ENCODE measurements at regions not wholly inside any gene's neighbourhood (a gene's known extent, or its start where the extent isn't known, plus 50 kb on each side); places are given as distances from the start of the nearest gene placed in this dataset.

- TF ChIP-seq CTCF (IDR thresholded peaks at IDR 0.05; ENCODE audit: insufficient read depth, low read length) (no peak), SPI1 (IDR thresholded peaks at IDR 0.05; ENCODE audit: borderline replicate concordance, low read depth) (no peak), POLR2AphosphoS5 (IDR thresholded peaks at IDR 0.05; ENCODE audit: low read depth) (no peak), REST (IDR thresholded peaks at IDR 0.05; ENCODE audit: insufficient replicate concordance, low read depth) (no peak), GABPA (IDR thresholded peaks at IDR 0.05; ENCODE audit: low read depth) (no peak)
- DNase-seq (ENCODE audit: low read depth in 1 of 2, low spot score in 1 of 2) = no peak
- Histone ChIP-seq H3K4me3 (replicated peaks; ENCODE audit: insufficient read depth, low read length) (no peak overlapping the region), H3K27me3 (ENCODE audit: insufficient read depth, poor library complexity, severe bottlenecking) (no peaks in the 10 kb centered on the region), H3K27ac (replicated peaks) (no peak overlapping the region)
Measured at GRCh38 chr22:48823941-48824340, 1003.7 kb downstream of the BRD1 start.

- Histone ChIP-seq H3K27ac (replicated peaks) (no peak overlapping the region), H3K27me3 (ENCODE audit: insufficient read depth, poor library complexity, severe bottlenecking) (no peaks in the 10 kb centered on the region), H3K4me3 (replicated peaks; ENCODE audit: insufficient read depth, low read length) (no peak overlapping the region)
- TF ChIP-seq POLR2AphosphoS5 (IDR thresholded peaks at IDR 0.05; ENCODE audit: low read depth) (no peak), CTCF (IDR thresholded peaks at IDR 0.05; ENCODE audit: insufficient read depth, low read length) (no peak), REST (IDR thresholded peaks at IDR 0.05; ENCODE audit: insufficient replicate concordance, low read depth) (no peak), GABPA (IDR thresholded peaks at IDR 0.05; ENCODE audit: low read depth) (no peak), SPI1 (IDR thresholded peaks at IDR 0.05; ENCODE audit: borderline replicate concordance, low read depth) (no peak)
- no peak for DNase-seq (ENCODE audit: low read depth in 1 of 2, low spot score in 1 of 2)
Measured at GRCh38 chr22:48822278-48823233, 1005.1 kb downstream of the BRD1 start.

- TF ChIP-seq SPI1 (IDR thresholded peaks at IDR 0.05; ENCODE audit: borderline replicate concordance, low read depth) (no peak), POLR2AphosphoS5 (IDR thresholded peaks at IDR 0.05; ENCODE audit: low read depth) (no peak), CTCF (IDR thresholded peaks at IDR 0.05; ENCODE audit: insufficient read depth, low read length) (no peak), REST (IDR thresholded peaks at IDR 0.05; ENCODE audit: insufficient replicate concordance, low read depth) (no peak)
- Histone ChIP-seq H3K27me3 (ENCODE audit: insufficient read depth, poor library complexity, severe bottlenecking) (no peaks in the 10 kb centered on the region), H3K4me3 (replicated peaks; ENCODE audit: insufficient read depth, low read length) (no peak overlapping the region), H3K27ac (replicated peaks) (no peak overlapping the region)
- no peak for DNase-seq (ENCODE audit: low read depth in 1 of 2, low spot score in 1 of 2)
Measured at GRCh38 chr22:48821727-48822126, 1005.9 kb downstream of the BRD1 start.

Measured in HL-60 (cell line).